HG03135 (cell line): ENCODE measurements at regions not wholly inside any gene's neighbourhood (a gene's known extent, or its start where the extent isn't known, plus 50 kb on each side); places are given as distances from the start of the nearest gene placed in this dataset.

Experiments
- ATAC-seq: cut with Tn5 transposase; IDR thresholded peaks from one replicate; pipeline ENCODE4 v1.9.1; 2021; ENCODE audit warnings: mild to moderate bottlenecking, moderate library complexity; ENCODE audit not compliant: unreplicated experiment

GRCh38 chr4:137090951-137091350 is 441.3 kb downstream of the PCDH18 start:
- ATAC-seq, result no peak

GRCh38 chr4:137083571-137084135 is 448.6 kb downstream of the PCDH18 start:
- ATAC-seq, result no peak

- no peak for ATAC-seq
These were observed 450.2 kb downstream of the PCDH18 start for GRCh38 chr4:137082061-137082460.

GRCh38 chr4:137076908-137077307 is 455.4 kb downstream of the PCDH18 start:
- ATAC-seq, result no peak

- ATAC-seq, result no peak
These were observed 456.7 kb downstream of the PCDH18 start for GRCh38 chr4:137075586-137075985.

- ATAC-seq, result no peak
These were observed 461.7 kb downstream of the PCDH18 start for GRCh38 chr4:137070614-137071013.

GRCh38 chr4:137069473-137069872 is 462.8 kb downstream of the PCDH18 start:
- no peak for ATAC-seq

- ATAC-seq, result no peak
These were observed 464.6 kb downstream of the PCDH18 start for GRCh38 chr4:137067735-137068134.

- no peak for ATAC-seq
These were observed 467.0 kb downstream of the PCDH18 start for GRCh38 chr4:137065311-137065710.

- no peak for ATAC-seq
These were observed 468.3 kb downstream of the PCDH18 start for GRCh38 chr4:137063961-137064360.

GRCh38 chr4:137043184-137043583 is 489.1 kb downstream of the PCDH18 start:
- ATAC-seq, result no peak

- no peak for ATAC-seq
These were observed 492.9 kb downstream of the PCDH18 start for GRCh38 chr4:137039370-137039769.

GRCh38 chr4:137032222-137032621 is 500.1 kb downstream of the PCDH18 start:
- ATAC-seq, result no peak

- no peak for ATAC-seq
These were observed 503.3 kb downstream of the PCDH18 start for GRCh38 chr4:137029026-137029425.

- ATAC-seq, result no peak
These were observed 506.7 kb downstream of the PCDH18 start for GRCh38 chr4:137025484-137026059.

- no peak for ATAC-seq
These were observed 516.6 kb downstream of the PCDH18 start for GRCh38 chr4:137015426-137016409.

- ATAC-seq, result no peak
These were observed 531.9 kb downstream of the PCDH18 start for GRCh38 chr4:137000432-137000831.

- no peak for ATAC-seq
These were observed 540.3 kb downstream of the PCDH18 start for GRCh38 chr4:136992032-136992431.

- no peak for ATAC-seq
These were observed 546.6 kb downstream of the PCDH18 start for GRCh38 chr4:136985683-136986082.

GRCh38 chr4:136967069-136967468 is 565.2 kb downstream of the PCDH18 start:
- no peak for ATAC-seq

GRCh38 chr4:136965478-136965877 is 566.8 kb downstream of the PCDH18 start:
- no peak for ATAC-seq

- ATAC-seq, result no peak
These were observed 569.4 kb downstream of the PCDH18 start for GRCh38 chr4:136962868-136963267.
